NK-92 (cell line): ENCODE measurements at regions not wholly inside any gene's neighbourhood (a gene's known extent, or its start where the extent isn't known, plus 50 kb on each side); places are given as distances from the start of the nearest gene placed in this dataset.

Experiments
- DNase-seq: peaks from one replicate; lab custom pipeline; 2025; ENCODE audit not compliant: unreplicated experiment; lab: John Stamatoyannopoulos, UW

- DNase-seq = no peak
Observed at GRCh38 chrX:45353456-45353855, 152.8 kb upstream of the DIPK2B start.

GRCh38 chrX:45352611-45353010 is 151.9 kb upstream of the DIPK2B start:
- no peak for DNase-seq

- no peak for DNase-seq
Observed at GRCh38 chrX:45351478-45351877, 150.8 kb upstream of the DIPK2B start.

GRCh38 chrX:45348296-45348695 is 147.6 kb upstream of the DIPK2B start:
- no peak for DNase-seq

GRCh38 chrX:45347877-45348276 is 147.2 kb upstream of the DIPK2B start:
- DNase-seq = no peak

- DNase-seq = no peak
Observed at GRCh38 chrX:45344594-45344993, 143.9 kb upstream of the DIPK2B start.

GRCh38 chrX:45329217-45329616 is 128.5 kb upstream of the DIPK2B start:
- no peak for DNase-seq

GRCh38 chrX:45324941-45325340 is 124.3 kb upstream of the DIPK2B start:
- no peak for DNase-seq

GRCh38 chrX:45323387-45323786 is 122.7 kb upstream of the DIPK2B start:
- DNase-seq = no peak

- no peak for DNase-seq
Observed at GRCh38 chrX:45322820-45323219, 122.1 kb upstream of the DIPK2B start.

GRCh38 chrX:45322382-45322781 is 121.7 kb upstream of the DIPK2B start:
- no peak for DNase-seq

- no peak for DNase-seq
Observed at GRCh38 chrX:45320191-45320590, 119.5 kb upstream of the DIPK2B start.

- no peak for DNase-seq
Observed at GRCh38 chrX:45309801-45310200, 109.1 kb upstream of the DIPK2B start.

- DNase-seq = no peak
Observed at GRCh38 chrX:45309096-45309495, 108.4 kb upstream of the DIPK2B start.

- DNase-seq = no peak
Observed at GRCh38 chrX:45306794-45307193, 106.1 kb upstream of the DIPK2B start.

- DNase-seq = no peak
Observed at GRCh38 chrX:45300638-45301037, 100.0 kb upstream of the DIPK2B start.

- DNase-seq = no peak
Observed at GRCh38 chrX:45295259-45295986, 94.7 kb upstream of the DIPK2B start.

- no peak for DNase-seq
Observed at GRCh38 chrX:45274576-45274975, 73.9 kb upstream of the DIPK2B start.

GRCh38 chrX:45267007-45267406 is 66.3 kb upstream of the DIPK2B start:
- DNase-seq = no peak

- no peak for DNase-seq
Observed at GRCh38 chrX:45266456-45266855, 65.8 kb upstream of the DIPK2B start.

GRCh38 chrX:45264865-45265264 is 64.2 kb upstream of the DIPK2B start:
- DNase-seq = no peak

- no peak for DNase-seq
Observed at GRCh38 chrX:45261471-45261870, 60.8 kb upstream of the DIPK2B start.

- DNase-seq = no peak
Observed at GRCh38 chrX:45261005-45261404, 60.3 kb upstream of the DIPK2B start.
